Subcutaneous abdominal adipose tissue (tissue), 5 donors: ENCODE measurements at regions not wholly inside any gene's neighbourhood (a gene's known extent, or its start where the extent isn't known, plus 50 kb on each side); places are given as distances from the start of the nearest gene placed in this dataset.

Experiments
- H3K27ac ChIP-seq: one replicate; pipeline ENCODE4 v1.7.0; 2013; ENCODE audit warnings: low read depth, mild to moderate bottlenecking, inconsistent platforms, low read length, moderate library complexity
- H3K27me3 ChIP-seq, 5 donors: one replicate each; pipeline ENCODE4 v1.7.0; 2013; ENCODE audit warnings: low read length in 5 of 5, inconsistent platforms in 1 of 5; ENCODE audit not compliant: control insufficient read depth in 5 of 5, insufficient read depth in 4 of 5
- H3K36me3 ChIP-seq, 5 donors: one replicate each; pipeline ENCODE4 v1.7.0; 2013; ENCODE audit warnings: low read length in 5 of 5; ENCODE audit not compliant: control insufficient read depth in 5 of 5, insufficient read depth in 5 of 5
- H3K4me1 ChIP-seq, 5 donors: one replicate each; pipeline ENCODE4 v1.7.0; 2013; ENCODE audit warnings: low read length in 5 of 5, mild to moderate bottlenecking in 3 of 5, moderate library complexity in 1 of 5; ENCODE audit not compliant: control insufficient read depth in 5 of 5, insufficient read depth in 5 of 5
- H3K4me3 ChIP-seq, 5 donors: one replicate each; pipeline ENCODE4 v1.7.0; 2013; ENCODE audit warnings: low read length in 5 of 5, low read depth in 1 of 5
- H3K9ac ChIP-seq, 5 donors: one replicate each; pipeline ENCODE4 v1.7.0; 2013; ENCODE audit warnings: low read length in 5 of 5, mild to moderate bottlenecking in 4 of 5, moderate library complexity in 3 of 5
- H3K9me3 ChIP-seq, 5 donors: one replicate each; pipeline ENCODE4 v1.7.0; 2013; ENCODE audit warnings: low read length in 5 of 5; ENCODE audit not compliant: control insufficient read depth in 5 of 5
- donor health status: healthy.
- donor health status: healthy.
- donor health status: healthy.
- donor health status: healthy.
- donor health status: healthy.

- Histone ChIP-seq H3K9me3 (peaks cover 0 to 10% (median 3%) of the 10 kb centered on the region in 5 donors), H3K36me3 (no peaks in the 10 kb centered on the region), H3K4me3 (no peak overlapping the region), H3K27me3 (no peaks in the 10 kb centered on the region), H3K27ac (no peak overlapping the region), H3K4me1 (no peaks in the 10 kb centered on the region), H3K9ac (no peak overlapping the region)
Observed at GRCh38 chr4:58272311-58272710, 1162.1 kb upstream of the IGFBP7 start.

GRCh38 chr4:58265734-58266133 lies 1155.5 kb upstream of the IGFBP7 start:
- H3K4me1 ChIP-seq: no peaks in the 10 kb centered on the region
- peaks cover 0 to 5% (median 3%) of the 10 kb centered on the region in 5 donors for H3K9me3 ChIP-seq
- no peak overlapping the region for H3K4me3 ChIP-seq
- H3K27me3 ChIP-seq: no peaks in the 10 kb centered on the region
- no peak overlapping the region for H3K9ac ChIP-seq
- no peak overlapping the region for H3K27ac ChIP-seq
- no peaks in the 10 kb centered on the region for H3K36me3 ChIP-seq

- Histone ChIP-seq H3K27ac (no peak overlapping the region), H3K9me3 (no peaks in the 10 kb centered on the region), H3K4me1 (no peaks in the 10 kb centered on the region), H3K27me3 (no peaks in the 10 kb centered on the region), H3K9ac (no peak overlapping the region), H3K36me3 (no peaks in the 10 kb centered on the region), H3K4me3 (no peak overlapping the region)
Observed at GRCh38 chr4:58261526-58261925, 1151.3 kb upstream of the IGFBP7 start.

GRCh38 chr4:58254291-58254690 lies 1144.1 kb upstream of the IGFBP7 start:
- no peaks in the 10 kb centered on the region for H3K27me3 ChIP-seq
- H3K9me3 ChIP-seq: no peaks in the 10 kb centered on the region
- no peak overlapping the region for H3K9ac ChIP-seq
- H3K27ac ChIP-seq: no peak overlapping the region
- no peak overlapping the region for H3K4me3 ChIP-seq
- peaks cover 0 to 3% (median 0%) of the 10 kb centered on the region in 5 donors for H3K4me1 ChIP-seq
- no peaks in the 10 kb centered on the region for H3K36me3 ChIP-seq

GRCh38 chr4:58252656-58253055 lies 1142.5 kb upstream of the IGFBP7 start:
- Histone ChIP-seq H3K9ac (no peak overlapping the region), H3K4me1 (peaks cover 0 to 3% (median 0%) of the 10 kb centered on the region in 5 donors), H3K9me3 (no peaks in the 10 kb centered on the region), H3K27me3 (no peaks in the 10 kb centered on the region), H3K4me3 (no peak overlapping the region), H3K27ac (no peak overlapping the region), H3K36me3 (no peaks in the 10 kb centered on the region)

- H3K9me3 ChIP-seq: no peaks in the 10 kb centered on the region
- H3K27ac ChIP-seq: no peak overlapping the region
- peaks cover 0 to 3% (median 0%) of the 10 kb centered on the region in 5 donors for H3K4me1 ChIP-seq
- no peak overlapping the region for H3K4me3 ChIP-seq
- no peaks in the 10 kb centered on the region for H3K27me3 ChIP-seq
- no peaks in the 10 kb centered on the region for H3K36me3 ChIP-seq
- H3K9ac ChIP-seq: no peak overlapping the region
Observed at GRCh38 chr4:58247792-58248191, 1137.6 kb upstream of the IGFBP7 start.

- Histone ChIP-seq H3K36me3 (no peaks in the 10 kb centered on the region), H3K27me3 (no peaks in the 10 kb centered on the region), H3K9me3 (peaks cover 0 to 2% (median 0%) of the 10 kb centered on the region in 5 donors), H3K4me1 (no peaks in the 10 kb centered on the region), H3K4me3 (no peak overlapping the region), H3K27ac (no peak overlapping the region), H3K9ac (no peak overlapping the region)
Observed at GRCh38 chr4:58225460-58225859, 1115.3 kb upstream of the IGFBP7 start.

- Histone ChIP-seq H3K27me3 (no peaks in the 10 kb centered on the region), H3K27ac (no peak overlapping the region), H3K36me3 (no peaks in the 10 kb centered on the region), H3K4me3 (no peak overlapping the region), H3K4me1 (no peaks in the 10 kb centered on the region), H3K9me3 (peaks cover 0 to 2% (median 0%) of the 10 kb centered on the region in 5 donors), H3K9ac (no peak overlapping the region)
Observed at GRCh38 chr4:58219179-58219578, 1109.0 kb upstream of the IGFBP7 start.

- H3K27ac ChIP-seq: no peak overlapping the region
- no peaks in the 10 kb centered on the region for H3K27me3 ChIP-seq
- no peaks in the 10 kb centered on the region for H3K36me3 ChIP-seq
- no peaks in the 10 kb centered on the region for H3K4me1 ChIP-seq
- H3K9me3 ChIP-seq: peaks cover 0 to 2% (median 0%) of the 10 kb centered on the region in 5 donors
- no peak overlapping the region for H3K4me3 ChIP-seq
- no peak overlapping the region for H3K9ac ChIP-seq
Observed at GRCh38 chr4:58216461-58216860, 1106.3 kb upstream of the IGFBP7 start.

- Histone ChIP-seq H3K36me3 (no peaks in the 10 kb centered on the region), H3K9me3 (peaks cover 0 to 2% (median 0%) of the 10 kb centered on the region in 5 donors), H3K9ac (no peak overlapping the region), H3K27me3 (no peaks in the 10 kb centered on the region), H3K4me3 (no peak overlapping the region), H3K4me1 (no peaks in the 10 kb centered on the region), H3K27ac (no peak overlapping the region)
Observed at GRCh38 chr4:58214376-58214775, 1104.2 kb upstream of the IGFBP7 start.

- Histone ChIP-seq H3K27ac (no peak overlapping the region), H3K9me3 (no peaks in the 10 kb centered on the region), H3K4me3 (no peak overlapping the region), H3K27me3 (no peaks in the 10 kb centered on the region), H3K36me3 (no peaks in the 10 kb centered on the region), H3K4me1 (no peaks in the 10 kb centered on the region), H3K9ac (no peak overlapping the region)
Observed at GRCh38 chr4:58209551-58209950, 1099.4 kb upstream of the IGFBP7 start.
